Stimulated activated naive B cell treated with anti-CD40 and anti-IgM and Interleukin-4, amounts not matched to agents 10 μg/mL and 1 μg/mL and 100 μg/mL, for 72 hours (primary cell): ENCODE measurements at regions not wholly inside any gene's neighbourhood (a gene's known extent, or its start where the extent isn't known, plus 50 kb on each side); places are given as distances from the start of the nearest gene placed in this dataset.

ENCODE experiments used
- ATAC-seq, 2 donors: fragments of 150-1000 bp; cut with Tn5 transposase; replicated peaks; 2 replicates each; pipeline ENCODE4 v1.10.0; 2021; ENCODE audit warnings: moderate library complexity in 1 of 2
- DNase-seq: peaks from one replicate; pipeline ENCODE4 v3.0.0; 2021
- H3K27ac Mint-ChIP-seq: one replicate; pipeline ENCODE4 v1.8.0; 2022; ENCODE audit warnings: mild to moderate bottlenecking, mixed read lengths
- H3K27me3 Mint-ChIP-seq, 2 donors: one replicate each; pipeline ENCODE4 v1.8.0; 2022; ENCODE audit warnings: mixed read lengths in 2 of 2
- H3K36me3 Mint-ChIP-seq, 2 donors: one replicate each; pipeline ENCODE4 v1.8.0; 2022; ENCODE audit warnings: mixed read lengths in 2 of 2, mild to moderate bottlenecking in 1 of 2
- H3K4me1 Mint-ChIP-seq, 2 donors: one replicate each; pipeline ENCODE4 v1.8.0; 2022; ENCODE audit warnings: mixed read lengths in 2 of 2, mild to moderate bottlenecking in 1 of 2
- H3K4me3 Mint-ChIP-seq, 2 donors: one replicate each; pipeline ENCODE4 v1.8.0; 2022; ENCODE audit warnings: mild to moderate bottlenecking in 2 of 2, mixed read lengths in 2 of 2, moderate library complexity in 1 of 2
- H3K9me3 Mint-ChIP-seq, 2 donors: one replicate each; pipeline ENCODE4 v1.8.0; 2022; ENCODE audit warnings: mixed read lengths in 2 of 2, mild to moderate bottlenecking in 1 of 2

- Mint-ChIP-seq H3K9me3 (no peaks in the 10 kb centered on the region), H3K27me3 (peaks cover 7 to 9% of the 10 kb centered on the region in 2 donors), H3K27ac (no peak overlapping the region), H3K4me3 (no peak overlapping the region), H3K4me1 (no peaks in the 10 kb centered on the region), H3K36me3 (no peaks in the 10 kb centered on the region)
- DNase-seq (no peak), ATAC-seq (no peak)
These were observed 582.4 kb downstream of the IRS1 start for GRCh38 chr2:226217191-226217590.

DNA sequence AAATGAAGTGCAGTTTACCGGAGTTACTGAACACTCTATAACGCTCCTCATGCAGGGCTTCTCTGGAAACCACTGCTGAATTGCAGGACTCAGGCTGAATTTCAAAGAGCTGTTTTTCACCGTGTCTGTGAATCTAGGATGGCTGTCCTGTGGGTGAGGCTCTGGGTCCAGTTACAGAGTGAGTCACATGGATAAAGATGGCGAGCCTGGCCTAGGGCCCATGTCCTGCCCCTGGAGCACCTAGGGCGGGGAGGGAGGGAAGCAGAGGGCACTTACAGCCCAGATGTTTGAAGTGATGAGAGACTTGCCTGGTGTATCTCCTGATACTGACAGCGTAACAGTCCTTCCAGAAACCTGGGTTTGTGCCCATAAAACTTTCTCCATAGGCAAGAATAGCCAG lies 583.0 kb downstream of the IRS1 start:
- ATAC-seq, result no peak
- no peaks in the 10 kb centered on the region for H3K36me3 Mint-ChIP-seq
- DNase-seq, result no peak
- H3K9me3 Mint-ChIP-seq, result no peaks in the 10 kb centered on the region
- no peak overlapping the region for H3K27ac Mint-ChIP-seq
- H3K4me1 Mint-ChIP-seq, result no peaks in the 10 kb centered on the region
- H3K27me3 Mint-ChIP-seq, result peaks cover 7 to 9% of the 10 kb centered on the region in 2 donors
- no peak overlapping the region for H3K4me3 Mint-ChIP-seq

DNA sequence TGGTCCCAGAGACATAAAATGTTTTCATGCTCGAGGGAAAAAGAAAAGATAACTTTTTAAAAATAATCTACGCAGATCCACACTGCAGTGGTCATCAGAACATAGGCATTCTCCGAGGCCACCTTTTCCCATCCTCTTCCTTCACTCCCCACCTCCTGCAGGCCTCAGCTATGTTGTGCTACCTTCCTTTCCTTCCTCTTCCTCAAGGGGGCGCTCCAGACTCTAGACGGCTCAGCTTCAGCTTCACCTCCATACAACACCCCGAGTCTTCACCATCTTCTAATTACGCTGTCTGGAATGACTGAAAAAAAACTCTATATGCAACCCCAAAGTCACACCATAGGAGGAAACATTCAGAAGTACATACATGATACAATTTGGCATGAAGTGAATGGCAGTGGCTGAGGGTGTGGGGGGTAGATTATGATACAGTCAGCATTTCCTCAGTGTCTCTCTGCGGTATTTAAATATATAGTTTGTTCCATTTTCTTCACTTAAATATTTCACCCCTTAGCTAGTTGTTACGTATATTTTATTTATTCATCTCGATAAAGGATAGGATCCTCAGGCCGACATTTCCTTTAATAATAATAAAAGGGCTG lies 583.6 kb downstream of the IRS1 start:
- Mint-ChIP-seq H3K27ac (no peak overlapping the region), H3K27me3 (peaks cover 7 to 9% of the 10 kb centered on the region in 2 donors), H3K36me3 (no peaks in the 10 kb centered on the region), H3K4me3 (no peak overlapping the region), H3K4me1 (no peaks in the 10 kb centered on the region), H3K9me3 (no peaks in the 10 kb centered on the region)
- peak; percentile 88 to 94 for ATAC-seq
- DNase-seq, result peak; percentile 42

DNA sequence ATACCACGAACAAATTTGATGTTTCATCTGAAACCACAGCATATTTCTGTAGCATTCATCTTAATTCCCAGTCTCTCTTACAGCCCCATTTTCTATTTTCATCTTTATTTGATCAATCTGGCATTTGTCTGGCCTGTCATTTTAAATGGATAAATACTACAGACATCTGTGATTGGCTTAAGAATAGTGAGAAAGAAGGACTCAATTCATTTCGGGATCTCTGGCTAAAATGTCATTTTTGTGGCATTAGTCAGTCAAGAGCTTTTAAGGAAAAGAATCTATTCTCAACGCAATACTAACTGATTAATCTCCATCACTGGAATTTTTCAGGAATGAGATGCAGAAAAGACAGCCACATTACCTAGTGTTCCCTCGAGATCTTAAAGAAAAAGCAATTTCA lies 585.9 kb downstream of the IRS1 start:
- no peak for DNase-seq
- peaks cover 0 to 7% of the 10 kb centered on the region in 2 donors for H3K27me3 Mint-ChIP-seq
- no peak overlapping the region for H3K4me3 Mint-ChIP-seq
- H3K4me1 Mint-ChIP-seq, result no peaks in the 10 kb centered on the region
- no peak for ATAC-seq
- no peaks in the 10 kb centered on the region for H3K9me3 Mint-ChIP-seq
- no peaks in the 10 kb centered on the region for H3K36me3 Mint-ChIP-seq
- H3K27ac Mint-ChIP-seq, result no peak overlapping the region

GRCh38 chr2:226211439-226211838 lies 588.2 kb downstream of the IRS1 start:
- H3K4me3 Mint-ChIP-seq, result no peak overlapping the region

DNA sequence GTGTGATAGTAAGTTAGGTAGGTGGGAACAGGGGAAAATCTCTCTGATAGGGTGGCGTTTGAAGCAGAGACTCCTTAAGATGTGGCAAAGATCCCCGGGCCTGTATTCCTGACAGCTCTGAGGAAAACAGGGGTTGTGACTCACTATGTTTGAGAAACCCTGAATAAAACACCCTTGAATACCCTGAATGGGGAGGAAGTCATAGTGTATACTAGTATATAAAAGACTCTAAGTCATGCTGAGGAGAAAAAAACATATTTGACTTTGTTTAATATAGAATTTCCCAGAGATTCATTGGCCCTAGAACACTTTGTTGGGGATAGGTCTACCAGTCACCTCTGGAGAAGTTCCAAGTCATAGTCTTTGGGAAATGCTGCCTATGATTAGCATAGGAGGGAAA lies 590.9 kb downstream of the IRS1 start:
- no peak for ATAC-seq
- Mint-ChIP-seq H3K4me1 (peaks cover 0 to 2% of the 10 kb centered on the region in 2 donors), H3K9me3 (no peaks in the 10 kb centered on the region), H3K27ac (no peak overlapping the region), H3K4me3 (no peak overlapping the region), H3K27me3 (peaks cover 0 to 9% of the 10 kb centered on the region in 2 donors), H3K36me3 (no peaks in the 10 kb centered on the region)
- DNase-seq, result no peak

More at GRCh38 chr2:226211439-226211838, 588.2 kb downstream of the IRS1 start:
- H3K4me1 Mint-ChIP-seq, result peaks cover 0 to 2% of the 10 kb centered on the region in 2 donors
- DNase-seq, result no peak
- ATAC-seq, result no peak
- H3K9me3 Mint-ChIP-seq, result no peaks in the 10 kb centered on the region
- H3K27me3 Mint-ChIP-seq, result peaks cover 0 to 7% of the 10 kb centered on the region in 2 donors
- H3K27ac Mint-ChIP-seq, result no peak overlapping the region
- no peaks in the 10 kb centered on the region for H3K36me3 Mint-ChIP-seq

GRCh38 chr2:226207671-226208070 lies 591.9 kb downstream of the IRS1 start:
- Mint-ChIP-seq H3K27me3 (peaks cover 0 to 6% of the 10 kb centered on the region in 2 donors), H3K4me1 (peaks cover 0 to 2% of the 10 kb centered on the region in 2 donors), H3K36me3 (no peaks in the 10 kb centered on the region), H3K9me3 (no peaks in the 10 kb centered on the region), H3K27ac (no peak overlapping the region), H3K4me3 (no peak overlapping the region)
- no peak for ATAC-seq
- DNase-seq, result no peak

DNA sequence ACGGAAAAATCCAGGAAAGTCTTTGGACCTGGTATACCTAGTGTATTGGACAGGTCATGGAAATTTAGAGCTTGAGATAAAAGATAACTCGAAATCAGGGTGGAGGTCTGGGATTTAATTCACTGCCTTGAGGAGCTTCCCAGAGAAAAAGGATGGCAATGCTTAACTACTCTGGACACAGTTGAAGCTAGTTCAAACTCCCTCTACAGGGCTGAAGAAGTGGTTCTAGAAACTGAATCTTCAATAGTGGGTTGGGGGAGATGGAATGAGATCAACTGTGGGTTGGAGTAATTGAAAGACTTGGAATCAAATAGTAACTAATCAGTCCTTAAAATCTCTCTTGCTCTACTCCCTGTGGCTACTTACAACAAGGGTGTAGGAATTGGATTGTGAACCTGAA lies 600.1 kb downstream of the IRS1 start:
- no peak for ATAC-seq
- H3K4me3 Mint-ChIP-seq, result no peak overlapping the region
- no peaks in the 10 kb centered on the region for H3K4me1 Mint-ChIP-seq
- no peak for DNase-seq
- H3K9me3 Mint-ChIP-seq, result no peaks in the 10 kb centered on the region
- H3K36me3 Mint-ChIP-seq, result no peaks in the 10 kb centered on the region
- no peak overlapping the region for H3K27ac Mint-ChIP-seq
- peaks cover 0 to 11% of the 10 kb centered on the region in 2 donors for H3K27me3 Mint-ChIP-seq

DNA sequence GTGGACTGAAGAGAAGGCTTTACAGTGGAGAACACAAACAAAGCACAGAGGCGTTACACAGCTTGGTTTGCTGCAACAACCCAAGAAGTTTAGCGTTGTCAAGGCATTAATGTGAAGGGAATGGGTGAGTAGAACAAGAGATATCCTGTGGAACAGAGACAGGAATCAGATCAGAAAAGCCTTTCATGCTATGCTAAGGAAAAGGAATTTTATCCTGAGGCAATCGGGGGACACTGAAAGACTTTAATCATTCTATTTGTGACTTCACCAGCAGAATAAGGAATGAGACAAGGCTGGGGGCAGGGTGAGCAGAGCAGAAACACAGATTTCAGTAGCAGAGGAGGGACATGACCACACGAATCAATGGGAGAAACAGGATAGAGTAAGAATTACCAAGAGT lies 600.7 kb downstream of the IRS1 start:
- H3K27me3 Mint-ChIP-seq, result peaks cover 0 to 13% of the 10 kb centered on the region in 2 donors
- DNase-seq, result no peak
- H3K9me3 Mint-ChIP-seq, result no peaks in the 10 kb centered on the region
- ATAC-seq, result no peak
- no peak overlapping the region for H3K4me3 Mint-ChIP-seq
- no peaks in the 10 kb centered on the region for H3K4me1 Mint-ChIP-seq
- no peak overlapping the region for H3K27ac Mint-ChIP-seq
- no peaks in the 10 kb centered on the region for H3K36me3 Mint-ChIP-seq

DNA sequence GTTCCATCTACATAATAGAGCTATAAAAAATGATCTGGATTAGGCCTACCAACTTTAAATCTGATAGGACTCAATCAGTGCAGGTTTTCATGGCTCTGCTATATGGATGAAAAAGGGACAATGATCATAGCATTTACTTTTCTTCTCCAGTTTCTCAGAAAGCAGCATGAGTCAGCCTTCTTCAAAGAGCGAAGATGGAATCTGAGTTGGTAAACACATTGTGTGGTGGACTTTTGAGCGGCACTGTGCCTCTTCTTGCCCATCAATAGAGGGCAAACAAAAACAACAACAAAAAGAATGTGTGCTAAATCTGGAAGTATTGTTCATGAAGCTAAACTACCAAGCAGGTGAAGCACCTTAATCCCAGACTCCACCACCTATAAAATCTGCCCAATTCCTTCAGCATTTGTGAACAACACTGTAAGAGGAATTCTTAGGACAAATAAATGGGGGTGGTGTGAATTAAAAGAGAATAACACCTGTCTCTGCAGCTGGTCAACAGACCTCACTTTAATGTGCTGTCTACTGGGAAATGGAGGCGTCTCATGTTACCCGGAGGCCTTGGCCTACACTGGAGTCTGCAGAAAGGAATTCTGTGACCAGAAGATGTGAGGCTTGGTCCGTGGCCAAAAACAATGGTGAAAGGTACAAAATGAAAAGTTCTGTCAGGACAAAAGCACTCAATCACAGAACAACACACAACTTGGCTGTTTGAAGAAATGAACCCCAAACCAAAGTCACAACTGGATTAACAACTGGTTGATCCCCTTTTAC lies 609.0 kb downstream of the IRS1 start:
- Mint-ChIP-seq H3K27ac (no peak overlapping the region), H3K27me3 (peaks cover 0 to 14% of the 10 kb centered on the region in 2 donors), H3K36me3 (no peaks in the 10 kb centered on the region), H3K9me3 (no peaks in the 10 kb centered on the region), H3K4me1 (no peaks in the 10 kb centered on the region), H3K4me3 (no peak overlapping the region)
- DNase-seq (no peak), ATAC-seq (no peak)

DNA sequence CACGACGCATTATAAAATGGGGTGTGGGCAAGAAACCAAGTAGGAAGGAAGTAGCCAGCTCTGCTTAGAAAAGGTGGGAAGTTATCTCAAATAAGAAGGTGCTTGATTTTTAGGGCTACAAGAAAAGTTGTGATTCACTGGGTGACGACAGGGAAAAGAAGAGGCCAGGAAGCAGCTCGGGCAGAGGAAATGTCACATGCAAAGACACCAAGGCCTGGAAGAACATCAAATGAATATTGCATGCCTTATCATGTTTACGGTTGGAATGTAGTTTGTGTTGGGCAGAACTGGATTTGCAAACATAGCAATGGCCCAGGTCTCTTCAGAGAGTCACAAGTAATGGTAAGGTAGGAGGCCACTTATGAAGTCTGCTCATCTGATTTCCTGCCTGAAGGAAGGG lies 610.6 kb downstream of the IRS1 start:
- Mint-ChIP-seq H3K36me3 (no peaks in the 10 kb centered on the region), H3K9me3 (no peaks in the 10 kb centered on the region), H3K4me1 (no peaks in the 10 kb centered on the region), H3K4me3 (no peak overlapping the region), H3K27me3 (peaks cover 0 to 7% of the 10 kb centered on the region in 2 donors), H3K27ac (no peak overlapping the region)
- ATAC-seq, result no peak
- DNase-seq, result no peak

GRCh38 chr2:226187616-226188015 lies 612.0 kb downstream of the IRS1 start:
- Mint-ChIP-seq H3K9me3 (no peaks in the 10 kb centered on the region), H3K4me1 (no peaks in the 10 kb centered on the region), H3K27ac (no peak overlapping the region), H3K27me3 (peaks cover 0 to 14% of the 10 kb centered on the region in 2 donors), H3K4me3 (no peak overlapping the region), H3K36me3 (no peaks in the 10 kb centered on the region)
- ATAC-seq, result no peak
- no peak for DNase-seq

DNA sequence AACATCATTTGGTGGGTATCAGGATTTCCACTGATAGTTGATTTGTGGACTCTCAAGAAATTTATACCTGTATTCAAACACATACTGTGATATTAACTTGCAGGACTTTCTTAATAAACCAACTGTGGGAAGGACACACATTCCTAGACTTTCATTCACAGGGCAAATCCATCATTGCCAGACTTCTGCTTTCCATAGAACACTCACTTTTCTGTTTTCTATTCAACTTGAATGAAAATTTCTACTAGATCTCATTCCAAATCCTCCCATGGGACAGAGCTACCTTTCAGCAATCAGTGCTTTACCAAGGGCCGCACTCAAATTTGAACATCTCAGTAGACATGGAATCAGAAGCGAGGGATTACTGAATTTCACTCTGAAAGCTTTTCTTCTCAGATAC lies 612.5 kb downstream of the IRS1 start:
- Mint-ChIP-seq H3K4me1 (no peaks in the 10 kb centered on the region), H3K27ac (no peak overlapping the region), H3K27me3 (peaks cover 0 to 15% of the 10 kb centered on the region in 2 donors), H3K36me3 (no peaks in the 10 kb centered on the region), H3K4me3 (no peak overlapping the region), H3K9me3 (no peaks in the 10 kb centered on the region)
- DNase-seq, result no peak
- ATAC-seq, result no peak

DNA sequence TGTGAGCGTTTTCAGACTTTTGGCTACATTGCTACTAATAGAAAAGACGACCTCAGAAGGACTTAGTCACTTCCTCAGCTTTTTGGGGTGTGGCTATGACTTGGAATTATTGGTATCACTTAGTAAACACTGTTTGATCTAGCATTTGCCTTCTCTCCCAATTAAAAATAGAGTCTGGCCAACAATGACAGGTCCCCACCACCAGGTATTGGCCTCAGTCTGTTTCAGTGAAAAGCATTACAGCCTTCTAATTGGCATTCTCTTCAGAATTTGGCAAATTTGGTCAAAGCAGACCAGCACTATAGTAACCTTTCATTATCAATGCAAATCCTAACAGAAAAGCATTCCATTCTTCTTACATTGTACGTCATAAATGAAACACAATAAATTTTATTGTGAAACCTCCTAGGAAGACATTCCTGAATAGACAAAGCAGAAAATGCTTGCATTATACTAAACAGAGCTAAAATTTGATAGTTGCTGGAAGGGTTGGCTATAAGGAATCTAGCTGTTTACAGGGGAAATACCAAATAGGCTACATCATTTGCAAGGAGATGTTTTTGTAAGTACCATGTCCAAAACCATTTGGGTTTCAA lies 613.9 kb downstream of the IRS1 start:
- DNase-seq, result no peak
- no peak for ATAC-seq
- H3K4me1 Mint-ChIP-seq, result no peaks in the 10 kb centered on the region
- no peak overlapping the region for H3K4me3 Mint-ChIP-seq
- H3K27ac Mint-ChIP-seq, result no peak overlapping the region
- H3K9me3 Mint-ChIP-seq, result no peaks in the 10 kb centered on the region
- no peaks in the 10 kb centered on the region for H3K36me3 Mint-ChIP-seq
- peaks cover 0 to 18% of the 10 kb centered on the region in 2 donors for H3K27me3 Mint-ChIP-seq
